WTC11 (cell line): ENCODE measurements at regions not wholly inside any gene's neighbourhood (a gene's known extent, or its start where the extent isn't known, plus 50 kb on each side); places are given as distances from the start of the nearest gene placed in this dataset.

Source experiments
- ATAC-seq: fragments of 200-7000 bp; cut with Tn5 transposase; 2 replicates; pipeline ENCODE4 v1.10.0; 2021; ENCODE audit warnings: mild to moderate bottlenecking, moderate library complexity
- CTCF ChIA-PET: fragments of 300-600 bp; sonication (Branson Sonifier 250); formaldehyde crosslinking; loops from one replicate; lab custom pipeline; 2021; ENCODE audit warnings: antibody characterized with exemption; lab: Charles Lee
- POLR2A ChIA-PET: fragments of 350-600 bp; sonication (Branson Sonifier 250); formaldehyde crosslinking; loops from one replicate; lab custom pipeline; 2021; ENCODE audit warnings: antibody characterized with exemption; lab: Charles Lee
- DNase-seq: peaks from one replicate; pipeline ENCODE4 v3.0.0; 2021; ENCODE audit warnings: low spot score
- H3K27ac Mint-ChIP-seq: 2 replicates; pipeline ENCODE4 v1.8.0; 2021; ENCODE audit warnings: mixed read lengths
- H3K27me3 Mint-ChIP-seq: 2 replicates; pipeline ENCODE4 v1.8.0; 2021; ENCODE audit warnings: low read depth, mild to moderate bottlenecking, moderate library complexity, mixed read lengths
- H3K36me3 Mint-ChIP-seq: 2 replicates; pipeline ENCODE4 v1.8.0; 2021; ENCODE audit warnings: mixed read lengths
- H3K4me1 Mint-ChIP-seq: 2 replicates; pipeline ENCODE4 v1.8.0; 2022; ENCODE audit warnings: mixed read lengths
- H3K4me3 Mint-ChIP-seq: 2 replicates; pipeline ENCODE4 v1.8.0; 2021; ENCODE audit warnings: mild to moderate bottlenecking, moderate library complexity, mixed read lengths
- H3K9me3 Mint-ChIP-seq: 2 replicates; pipeline ENCODE4 v1.8.0; 2021; ENCODE audit warnings: mixed read lengths
- AR ChIP-seq: fragments of 250-450 bp; sonication (Bioruptor Pico); IDR thresholded peaks from 2 replicates; pipeline ENCODE4 v1.9.0; 2021; ENCODE audit warnings: mild to moderate bottlenecking
- CREM ChIP-seq: sonication (generic); formaldehyde crosslinking; IDR thresholded peaks from 2 replicates; pipeline ENCODE4 v1.8.1; 2022; ENCODE audit warnings: mild to moderate bottlenecking, missing genetic modification reagents, moderate library complexity
- CTCF ChIP-seq: fragments of 200-600 bp; IDR thresholded peaks from 2 replicates; pipeline ENCODE4 v1.8.0; 2022; ENCODE audit warnings: antibody characterized with exemption
- EMX1 ChIP-seq: fragments of 250-450 bp; sonication (Bioruptor Pico); IDR thresholded peaks from 2 replicates; pipeline ENCODE4 v1.8.0; 2021; ENCODE audit warnings: mild to moderate bottlenecking
- ESRRA ChIP-seq: sonication (generic); formaldehyde crosslinking; IDR thresholded peaks from 2 replicates; pipeline ENCODE4 v1.8.1; 2022; ENCODE audit warnings: mild to moderate bottlenecking, missing genetic modification reagents, borderline replicate concordance
- HMGA2 ChIP-seq: fragments of 250-450 bp; sonication (Bioruptor Pico); IDR thresholded peaks from 2 replicates; pipeline ENCODE4 v1.4.0; 2021; ENCODE audit warnings: mild to moderate bottlenecking, moderate library complexity
- IRF2 ChIP-seq: sonication (generic); formaldehyde crosslinking; IDR thresholded peaks from 2 replicates; pipeline ENCODE4 v1.8.0; 2022; ENCODE audit warnings: low read depth, missing genetic modification reagents, borderline replicate concordance
- KAT7 ChIP-seq: sonication (generic); formaldehyde crosslinking; IDR thresholded peaks from 2 replicates; pipeline ENCODE4 v1.8.1; 2023; ENCODE audit warnings: missing genetic modification reagents, mild to moderate bottlenecking, borderline replicate concordance
- NFATC4 ChIP-seq: fragments of 250-450 bp; sonication (Bioruptor Pico); IDR thresholded peaks from 2 replicates; pipeline ENCODE4 v1.9.0; 2021; ENCODE audit warnings: mild to moderate bottlenecking
- OVOL2 ChIP-seq: fragments of 250-450 bp; sonication (Bioruptor Pico); IDR thresholded peaks from 2 replicates; pipeline ENCODE4 v1.9.0; 2021; ENCODE audit warnings: mild to moderate bottlenecking, borderline replicate concordance
- TEAD4 ChIP-seq: sonication (generic); formaldehyde crosslinking; IDR thresholded peaks from 2 replicates; pipeline ENCODE4 v1.8.0; 2022; ENCODE audit warnings: mild to moderate bottlenecking, missing genetic modification reagents
- ZNF121 ChIP-seq: sonication (generic); formaldehyde crosslinking; IDR thresholded peaks from 2 replicates; pipeline ENCODE4 v1.8.0; 2023; ENCODE audit warnings: missing genetic modification reagents
- ZNF423 ChIP-seq: fragments of 250-450 bp; sonication (Bioruptor Pico); IDR thresholded peaks from 2 replicates; pipeline ENCODE4 v2.1.2; 2022; ENCODE audit warnings: mild to moderate bottlenecking, moderate library complexity
- TF ChIP-seq, protein P1 (sequence below): sonication (generic); formaldehyde crosslinking; IDR thresholded peaks from 2 replicates; pipeline ENCODE4 v1.8.1; 2023; ENCODE audit warnings: mild to moderate bottlenecking, missing genetic modification reagents, moderate library complexity
- TF ChIP-seq, protein P2 (sequence below): fragments of 250-450 bp; sonication (Bioruptor Pico); IDR thresholded peaks from 2 replicates; pipeline ENCODE4 v1.9.0; 2021; ENCODE audit warnings: mild to moderate bottlenecking, borderline replicate concordance
- TF ChIP-seq, protein P3 (sequence below): sonication (generic); formaldehyde crosslinking; IDR thresholded peaks from 2 replicates; pipeline ENCODE4 v1.8.0; 2022; ENCODE audit warnings: mild to moderate bottlenecking, missing genetic modification reagents
- TF ChIP-seq, protein P4 (sequence below): sonication (generic); formaldehyde crosslinking; IDR thresholded peaks from 2 replicates; pipeline ENCODE4 v1.8.0; 2022; ENCODE audit warnings: mild to moderate bottlenecking, missing genetic modification reagents

GRCh38 chr11:105486929-105487328, 122.9 kb upstream of the GRIA4 start:
- Mint-ChIP-seq H3K36me3 (no peaks in the 10 kb centered on the region), H3K27me3 (no peaks in the 10 kb centered on the region), H3K4me3 (no peak overlapping the region), H3K9me3 (no peaks in the 10 kb centered on the region), H3K4me1 (no peaks in the 10 kb centered on the region)
- POLR2A ChIA-PET, result no interaction called here
- CTCF ChIA-PET, result no interaction called here
- DNase-seq, result no peak
- TF ChIP-seq NFATC4 (CRISPR knock-in tag) (no peak), OVOL2 (CRISPR knock-in tag) (no peak), ESRRA (no peak), ZNF121 (no peak), HMGA2 (CRISPR knock-in tag) (no peak), KAT7 (CRISPR knock-in tag) (no peak), TEAD4 (no peak), CREM (CRISPR knock-in tag) (no peak), AR (CRISPR knock-in tag) (no peak), IRF2 (CRISPR knock-in tag) (no peak), ZNF423 (CRISPR knock-in tag) (no peak), EMX1 (CRISPR knock-in tag) (no peak), CTCF (no peak)
- TF ChIP-seq, protein P1, sequence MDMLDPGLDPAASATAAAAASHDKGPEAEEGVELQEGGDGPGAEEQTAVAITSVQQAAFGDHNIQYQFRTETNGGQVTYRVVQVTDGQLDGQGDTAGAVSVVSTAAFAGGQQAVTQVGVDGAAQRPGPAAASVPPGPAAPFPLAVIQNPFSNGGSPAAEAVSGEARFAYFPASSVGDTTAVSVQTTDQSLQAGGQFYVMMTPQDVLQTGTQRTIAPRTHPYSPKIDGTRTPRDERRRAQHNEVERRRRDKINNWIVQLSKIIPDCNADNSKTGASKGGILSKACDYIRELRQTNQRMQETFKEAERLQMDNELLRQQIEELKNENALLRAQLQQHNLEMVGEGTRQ (CRISPR knock-in tag), result no peak
- TF ChIP-seq, protein P2, sequence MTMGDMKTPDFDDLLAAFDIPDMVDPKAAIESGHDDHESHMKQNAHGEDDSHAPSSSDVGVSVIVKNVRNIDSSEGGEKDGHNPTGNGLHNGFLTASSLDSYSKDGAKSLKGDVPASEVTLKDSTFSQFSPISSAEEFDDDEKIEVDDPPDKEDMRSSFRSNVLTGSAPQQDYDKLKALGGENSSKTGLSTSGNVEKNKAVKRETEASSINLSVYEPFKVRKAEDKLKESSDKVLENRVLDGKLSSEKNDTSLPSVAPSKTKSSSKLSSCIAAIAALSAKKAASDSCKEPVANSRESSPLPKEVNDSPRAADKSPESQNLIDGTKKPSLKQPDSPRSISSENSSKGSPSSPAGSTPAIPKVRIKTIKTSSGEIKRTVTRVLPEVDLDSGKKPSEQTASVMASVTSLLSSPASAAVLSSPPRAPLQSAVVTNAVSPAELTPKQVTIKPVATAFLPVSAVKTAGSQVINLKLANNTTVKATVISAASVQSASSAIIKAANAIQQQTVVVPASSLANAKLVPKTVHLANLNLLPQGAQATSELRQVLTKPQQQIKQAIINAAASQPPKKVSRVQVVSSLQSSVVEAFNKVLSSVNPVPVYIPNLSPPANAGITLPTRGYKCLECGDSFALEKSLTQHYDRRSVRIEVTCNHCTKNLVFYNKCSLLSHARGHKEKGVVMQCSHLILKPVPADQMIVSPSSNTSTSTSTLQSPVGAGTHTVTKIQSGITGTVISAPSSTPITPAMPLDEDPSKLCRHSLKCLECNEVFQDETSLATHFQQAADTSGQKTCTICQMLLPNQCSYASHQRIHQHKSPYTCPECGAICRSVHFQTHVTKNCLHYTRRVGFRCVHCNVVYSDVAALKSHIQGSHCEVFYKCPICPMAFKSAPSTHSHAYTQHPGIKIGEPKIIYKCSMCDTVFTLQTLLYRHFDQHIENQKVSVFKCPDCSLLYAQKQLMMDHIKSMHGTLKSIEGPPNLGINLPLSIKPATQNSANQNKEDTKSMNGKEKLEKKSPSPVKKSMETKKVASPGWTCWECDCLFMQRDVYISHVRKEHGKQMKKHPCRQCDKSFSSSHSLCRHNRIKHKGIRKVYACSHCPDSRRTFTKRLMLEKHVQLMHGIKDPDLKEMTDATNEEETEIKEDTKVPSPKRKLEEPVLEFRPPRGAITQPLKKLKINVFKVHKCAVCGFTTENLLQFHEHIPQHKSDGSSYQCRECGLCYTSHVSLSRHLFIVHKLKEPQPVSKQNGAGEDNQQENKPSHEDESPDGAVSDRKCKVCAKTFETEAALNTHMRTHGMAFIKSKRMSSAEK (CRISPR knock-in tag), result no peak
- TF ChIP-seq, protein P3, sequence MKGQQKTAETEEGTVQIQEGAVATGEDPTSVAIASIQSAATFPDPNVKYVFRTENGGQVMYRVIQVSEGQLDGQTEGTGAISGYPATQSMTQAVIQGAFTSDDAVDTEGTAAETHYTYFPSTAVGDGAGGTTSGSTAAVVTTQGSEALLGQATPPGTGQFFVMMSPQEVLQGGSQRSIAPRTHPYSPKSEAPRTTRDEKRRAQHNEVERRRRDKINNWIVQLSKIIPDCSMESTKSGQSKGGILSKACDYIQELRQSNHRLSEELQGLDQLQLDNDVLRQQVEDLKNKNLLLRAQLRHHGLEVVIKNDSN (CRISPR knock-in tag), result no peak
- TF ChIP-seq, protein P4, sequence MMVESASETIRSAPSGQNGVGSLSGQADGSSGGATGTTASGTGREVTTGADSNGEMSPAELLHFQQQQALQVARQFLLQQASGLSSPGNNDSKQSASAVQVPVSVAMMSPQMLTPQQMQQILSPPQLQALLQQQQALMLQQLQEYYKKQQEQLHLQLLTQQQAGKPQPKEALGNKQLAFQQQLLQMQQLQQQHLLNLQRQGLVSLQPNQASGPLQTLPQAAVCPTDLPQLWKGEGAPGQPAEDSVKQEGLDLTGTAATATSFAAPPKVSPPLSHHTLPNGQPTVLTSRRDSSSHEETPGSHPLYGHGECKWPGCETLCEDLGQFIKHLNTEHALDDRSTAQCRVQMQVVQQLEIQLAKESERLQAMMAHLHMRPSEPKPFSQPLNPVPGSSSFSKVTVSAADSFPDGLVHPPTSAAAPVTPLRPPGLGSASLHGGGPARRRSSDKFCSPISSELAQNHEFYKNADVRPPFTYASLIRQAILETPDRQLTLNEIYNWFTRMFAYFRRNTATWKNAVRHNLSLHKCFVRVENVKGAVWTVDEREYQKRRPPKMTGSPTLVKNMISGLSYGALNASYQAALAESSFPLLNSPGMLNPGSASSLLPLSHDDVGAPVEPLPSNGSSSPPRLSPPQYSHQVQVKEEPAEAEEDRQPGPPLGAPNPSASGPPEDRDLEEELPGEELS (CRISPR knock-in tag), result no peak
- TF ChIP-seq, all 79 proteins: peak for 0
- no peak overlapping the region for H3K27ac Mint-ChIP-seq
- no peak for ATAC-seq
